ENCODE measurements at regions not wholly inside any gene's neighbourhood (a gene's known extent, or its start where the extent isn't known, plus 50 kb on each side); places are given as distances from the start of the nearest gene placed in this dataset.

DNA sequence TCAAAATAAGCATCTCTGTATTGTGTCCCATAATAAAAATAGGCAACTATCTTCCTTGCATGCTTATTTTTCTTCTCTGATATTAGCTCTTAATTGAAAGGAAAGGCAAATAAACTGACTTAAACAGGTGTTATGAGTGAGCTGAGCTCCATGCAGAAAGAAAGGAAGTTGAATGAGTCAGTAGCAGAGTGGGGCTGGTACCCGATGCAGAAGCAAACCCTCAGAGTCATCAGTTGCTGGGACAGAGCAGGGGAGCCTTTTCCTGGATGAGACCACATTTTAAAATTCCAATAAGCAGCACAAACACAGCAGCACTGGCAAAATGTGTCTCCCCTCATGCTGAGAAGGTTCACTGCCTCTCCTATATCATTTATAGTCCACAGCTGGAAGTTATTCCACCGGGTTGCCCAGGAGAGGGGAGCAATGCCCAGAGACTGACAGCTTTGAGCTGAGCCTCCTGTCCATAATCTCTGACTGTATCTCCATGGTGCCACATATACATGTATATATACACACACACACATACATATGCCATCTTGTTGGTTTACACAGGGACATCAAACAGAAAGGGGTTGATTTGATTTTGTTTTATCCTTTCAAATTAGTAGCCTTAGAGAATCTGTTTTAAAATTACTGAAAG, 274.3 kb upstream of the PPARGC1A start:
- no peak for DNase-seq (ENCODE audit: low spot score)

DNA sequence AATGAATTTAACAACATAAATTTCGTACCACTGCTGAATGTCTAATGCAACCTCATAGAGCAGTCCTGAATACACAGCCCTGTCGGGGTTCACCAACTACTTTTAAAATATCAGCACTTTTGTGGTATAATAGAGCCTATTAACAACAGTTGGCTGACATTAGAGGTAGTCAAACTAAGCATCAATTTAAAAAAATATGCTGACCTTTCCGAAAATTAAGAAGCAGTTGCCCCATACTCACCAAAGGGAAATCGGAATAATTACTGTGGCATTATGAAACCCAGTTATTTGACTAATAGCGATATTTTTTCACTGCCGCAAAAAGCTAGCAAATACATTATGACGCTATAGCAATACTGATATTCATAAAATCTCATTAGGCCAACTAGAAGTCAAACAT, 273.5 kb upstream of the PPARGC1A start:
- DNase-seq (ENCODE audit: low spot score), result no peak

DNA sequence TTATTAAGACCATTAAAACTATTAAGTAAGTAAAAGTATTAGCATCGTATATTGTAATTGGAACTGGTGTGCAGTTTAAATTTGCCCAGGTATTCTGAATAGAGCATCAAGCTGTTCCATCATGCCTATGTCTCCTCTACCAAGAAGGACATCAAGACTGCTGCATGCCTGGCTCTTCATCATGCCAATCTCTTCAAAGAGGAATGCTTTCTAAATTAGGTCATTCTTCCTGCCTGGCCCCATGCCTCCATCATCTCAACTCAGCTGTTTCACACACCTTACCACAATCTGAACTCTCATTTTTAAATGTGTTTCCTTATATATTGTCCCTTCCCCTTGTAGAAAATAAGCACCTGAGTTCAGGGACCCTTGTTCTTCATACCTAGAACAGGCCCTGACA, 270.5 kb upstream of the PPARGC1A start:
- no peak for DNase-seq (ENCODE audit: low spot score)

DNA sequence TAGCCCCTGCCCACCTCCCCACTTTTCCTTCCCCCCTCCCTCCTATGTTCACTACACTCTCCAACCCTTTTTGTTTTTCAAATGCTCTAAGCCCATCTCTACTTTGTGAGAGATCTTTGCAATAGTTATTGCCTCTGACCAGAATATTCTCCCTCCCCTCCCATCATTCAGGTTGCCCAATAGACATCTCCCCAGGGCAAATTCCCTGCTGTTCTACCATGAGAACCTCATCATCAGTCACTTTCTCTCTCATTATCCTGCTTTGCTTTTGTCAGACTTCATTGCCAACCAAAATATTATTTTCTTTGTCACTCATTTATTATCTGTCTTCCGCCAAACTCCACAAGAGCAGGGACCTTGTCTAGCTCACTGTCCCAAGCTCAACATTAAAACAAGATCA, 268.2 kb upstream of the PPARGC1A start:
- DNase-seq (ENCODE audit: low spot score), result no peak

DNA sequence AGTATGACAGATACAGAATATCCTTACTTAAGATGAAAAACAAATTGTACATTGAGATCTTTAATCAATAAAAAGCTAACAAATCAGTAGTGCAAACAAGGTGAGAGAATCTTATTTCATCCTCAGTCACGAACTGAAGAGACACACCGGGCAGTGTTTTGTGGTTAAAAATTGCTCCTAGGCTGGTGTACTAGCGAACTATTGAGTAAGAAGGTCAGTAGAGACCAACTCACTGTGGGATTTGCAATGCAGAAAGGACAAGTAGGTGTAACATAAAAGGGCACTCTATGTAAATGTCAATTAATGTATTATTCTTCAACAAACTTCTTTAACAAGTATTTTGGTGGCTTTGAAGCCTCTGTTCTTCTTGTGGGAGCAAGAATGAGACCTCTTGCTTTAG, 260.2 kb upstream of the PPARGC1A start:
- no peak for DNase-seq (ENCODE audit: low spot score)

DNA sequence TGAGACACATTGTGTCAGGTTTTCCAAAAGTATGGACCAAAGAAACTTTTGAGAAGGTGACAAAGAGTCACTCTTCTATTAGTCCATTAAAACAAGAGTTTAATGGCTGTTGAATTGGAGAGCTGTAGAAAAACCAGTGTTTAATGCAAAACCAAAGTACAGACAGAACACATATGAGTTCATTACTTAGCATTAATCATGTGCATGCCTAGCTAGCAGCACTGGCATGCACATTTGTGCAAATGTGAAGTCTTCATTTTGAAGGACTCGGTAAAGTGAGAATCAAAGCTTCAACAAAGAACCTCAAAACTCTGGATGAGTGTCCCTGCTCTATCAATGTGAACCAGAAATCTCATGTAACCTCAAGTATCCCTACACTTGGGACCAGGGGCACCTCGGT, 256.3 kb upstream of the PPARGC1A start:
- no peak for DNase-seq (ENCODE audit: low spot score)

DNA sequence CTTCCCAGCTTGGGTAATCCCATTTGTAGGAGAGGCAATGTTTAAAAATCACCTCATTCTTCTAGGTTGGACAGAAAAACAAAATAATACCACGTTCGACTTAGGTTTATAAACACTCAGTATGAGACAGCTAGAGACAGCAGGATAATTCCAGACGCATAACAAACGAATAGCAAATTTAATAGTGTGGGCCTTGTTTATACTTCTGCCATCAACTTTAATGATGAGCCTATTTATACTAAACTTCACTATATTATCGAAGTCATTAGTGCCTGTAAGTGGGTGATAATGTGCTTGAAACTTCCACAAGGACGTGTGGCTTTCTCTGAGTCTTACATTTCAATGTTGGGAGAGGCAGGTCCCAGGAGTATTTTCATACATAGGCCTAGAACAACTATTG, 255.7 kb upstream of the PPARGC1A start:
- no peak for DNase-seq (ENCODE audit: low spot score)

DNA sequence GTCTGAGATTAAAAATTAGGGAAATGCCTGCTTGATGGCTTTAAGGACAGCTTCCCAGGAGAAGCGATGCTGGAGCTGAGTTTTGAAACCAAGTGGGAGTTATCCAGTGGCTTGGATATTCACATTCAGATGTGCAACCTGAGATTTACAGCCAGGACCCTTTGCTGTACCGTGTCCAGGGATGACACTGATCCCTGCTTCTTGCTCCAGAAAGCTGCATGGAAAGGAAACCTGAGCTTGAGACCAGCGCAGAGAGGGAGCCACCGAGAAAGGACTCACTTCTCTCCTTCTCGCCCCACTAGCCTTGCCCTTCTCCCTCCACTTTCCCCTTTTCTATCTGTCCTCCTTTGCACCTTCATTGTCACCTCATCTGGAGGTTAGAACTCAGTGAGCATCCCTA, 254.5 kb upstream of the PPARGC1A start:
- no peak for DNase-seq (ENCODE audit: low spot score)

DNA sequence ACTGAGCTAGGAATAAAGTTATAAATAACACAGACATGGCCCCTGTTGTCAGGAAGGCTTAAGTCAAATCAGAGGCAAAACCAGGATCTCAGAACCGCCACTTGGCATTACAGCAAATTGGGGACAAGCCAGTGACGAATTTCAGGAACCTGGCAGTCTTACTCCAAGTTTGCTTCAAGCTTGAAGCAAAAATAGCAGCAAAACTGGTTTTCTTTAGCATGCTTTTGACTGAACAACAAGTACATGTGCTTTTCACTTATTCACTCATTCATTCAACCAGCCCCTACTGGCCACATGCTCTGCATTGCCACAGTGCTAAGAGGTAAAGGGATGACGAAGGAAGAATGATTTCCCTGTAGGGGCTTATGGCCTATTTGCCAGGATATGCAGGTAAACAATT, 253.9 kb upstream of the PPARGC1A start:
- no peak for DNase-seq (ENCODE audit: low spot score)

DNA sequence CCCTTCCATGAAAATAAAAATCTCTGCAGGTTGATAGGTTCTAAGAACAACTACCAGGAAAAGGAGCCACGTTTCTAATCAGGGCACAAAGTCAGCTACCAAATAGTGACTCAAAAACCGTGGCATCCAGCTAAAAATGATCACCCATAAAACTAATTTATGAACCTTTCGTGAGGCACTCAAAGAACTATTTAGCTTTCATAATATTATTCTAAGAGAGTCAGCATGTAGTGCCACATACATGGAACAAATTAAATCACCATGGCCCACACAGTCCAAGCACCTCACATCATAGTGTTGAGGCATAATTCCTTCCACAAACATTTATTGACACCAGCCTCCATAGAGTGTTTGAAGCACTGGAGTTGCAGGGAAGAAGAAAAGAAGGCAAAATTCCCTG, 252.0 kb upstream of the PPARGC1A start:
- peak; percentile 25 for DNase-seq (ENCODE audit: low spot score)

DNA sequence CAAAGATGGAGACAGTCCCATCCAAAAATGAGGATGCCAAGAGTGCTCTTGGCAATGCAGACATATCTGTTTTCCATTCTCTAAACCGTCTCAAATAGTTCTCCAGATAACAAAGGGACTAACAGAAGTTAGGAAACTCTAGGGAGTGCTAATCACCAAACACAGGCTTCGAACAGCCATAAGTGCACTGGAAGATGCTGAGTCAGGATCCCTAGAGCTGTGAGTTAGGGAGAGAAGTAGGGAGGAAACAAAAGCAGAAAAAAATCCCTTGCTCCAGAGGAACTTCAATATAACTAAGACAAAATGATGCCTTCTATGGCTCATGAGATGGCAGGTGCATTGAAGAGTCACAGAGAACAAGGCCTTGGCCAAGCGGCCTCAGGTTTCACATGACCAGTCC, 251.0 kb upstream of the PPARGC1A start:
- DNase-seq (ENCODE audit: low spot score), result no peak

DNA sequence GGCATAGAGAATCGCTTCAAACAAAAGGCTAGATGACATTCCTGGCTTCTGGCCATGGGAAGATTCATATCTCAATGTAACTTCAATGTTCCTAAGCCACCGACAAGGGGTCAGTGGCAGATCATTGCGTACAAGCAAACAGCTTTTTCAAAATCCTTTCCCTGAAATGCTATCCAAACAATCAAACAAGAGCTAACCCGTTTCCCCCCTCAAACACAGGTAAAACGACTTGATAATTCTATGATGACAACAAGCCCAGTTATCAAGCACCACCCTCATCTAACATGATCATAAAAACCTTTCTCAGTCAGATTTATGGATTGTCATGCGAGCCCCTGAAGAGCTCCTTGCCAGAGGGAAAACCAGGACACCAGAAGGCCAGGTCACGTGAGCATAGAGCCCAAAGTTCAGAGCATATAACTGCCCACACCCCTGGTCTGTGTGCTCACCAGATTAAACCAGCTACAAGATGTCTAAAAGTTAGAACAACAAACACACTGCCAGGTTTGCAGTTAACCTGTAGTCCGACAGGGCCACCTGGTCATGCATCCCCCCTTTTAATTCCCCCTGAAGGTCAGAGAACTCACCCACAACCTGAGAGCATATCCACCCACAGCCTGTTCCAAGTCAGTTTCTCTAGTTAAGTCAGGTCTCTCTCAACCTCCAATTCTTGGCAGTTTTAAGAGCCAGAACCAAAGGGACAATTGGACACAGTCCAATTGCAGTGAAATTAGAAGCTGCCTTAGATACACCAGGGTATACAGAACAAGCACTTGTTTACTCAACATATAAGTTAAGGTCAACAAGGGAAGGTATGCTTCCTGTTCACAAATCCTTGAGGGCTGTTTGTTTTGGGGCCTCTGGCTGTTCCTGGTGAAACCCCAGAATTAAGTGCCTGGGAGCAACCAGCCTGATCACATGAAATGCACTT, 248.1 kb upstream of the PPARGC1A start:
- DNase-seq (ENCODE audit: low spot score), result no peak

DNA sequence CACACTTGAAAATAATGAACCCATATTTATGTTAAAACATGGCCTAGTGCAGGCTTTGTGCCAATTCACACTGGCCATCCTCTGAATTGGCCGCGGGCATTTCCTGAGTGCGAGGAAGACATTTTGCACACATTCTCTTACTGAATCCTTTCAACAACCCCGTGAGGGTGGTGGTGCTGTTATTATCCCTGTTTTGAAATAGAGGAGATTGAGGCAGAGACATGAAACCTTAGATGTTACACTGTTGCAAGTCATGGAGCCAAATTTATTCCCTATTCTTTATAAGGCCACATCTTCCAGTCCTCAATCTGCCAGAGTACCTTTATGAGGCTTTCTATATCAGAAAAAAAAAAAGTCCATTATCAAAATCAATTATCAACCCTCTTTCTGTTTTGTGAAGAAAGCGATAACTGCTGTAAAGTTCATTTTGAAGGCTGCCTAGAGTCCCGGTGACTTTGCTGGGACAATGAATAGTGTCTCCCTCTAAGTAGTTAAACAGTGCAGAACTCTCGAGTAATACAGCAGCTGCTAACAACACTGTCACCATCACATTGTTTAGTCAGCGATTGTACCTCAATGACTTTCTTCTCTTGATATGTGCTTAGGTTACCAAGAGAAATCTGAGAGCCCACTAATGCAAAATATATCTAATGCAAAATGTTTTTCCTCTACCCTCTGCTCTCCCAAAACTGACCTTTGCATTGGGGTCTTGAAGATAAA, 242.3 kb upstream of the PPARGC1A start:
- DNase-seq (ENCODE audit: low spot score), result no peak

DNA sequence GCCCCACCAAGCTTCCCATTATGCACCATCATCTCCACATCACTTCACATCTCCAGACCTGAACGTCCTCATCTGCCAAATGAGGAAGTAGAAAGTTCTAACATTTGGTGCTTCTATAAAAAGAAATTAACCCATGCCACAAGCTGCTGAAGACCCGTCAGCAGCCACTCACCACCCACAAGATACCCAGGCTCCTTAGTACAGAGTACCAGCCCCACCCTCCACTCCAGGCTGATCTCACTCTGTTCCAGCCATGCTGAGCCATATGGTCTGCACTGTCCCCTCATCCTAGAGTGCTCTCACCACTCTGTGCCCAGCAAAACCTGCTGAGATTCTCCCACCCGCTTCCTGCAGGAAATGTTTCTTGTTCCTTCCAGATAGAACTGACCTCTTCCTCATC, 240.8 kb upstream of the PPARGC1A start:
- DNase-seq (ENCODE audit: low spot score), result no peak

DNA sequence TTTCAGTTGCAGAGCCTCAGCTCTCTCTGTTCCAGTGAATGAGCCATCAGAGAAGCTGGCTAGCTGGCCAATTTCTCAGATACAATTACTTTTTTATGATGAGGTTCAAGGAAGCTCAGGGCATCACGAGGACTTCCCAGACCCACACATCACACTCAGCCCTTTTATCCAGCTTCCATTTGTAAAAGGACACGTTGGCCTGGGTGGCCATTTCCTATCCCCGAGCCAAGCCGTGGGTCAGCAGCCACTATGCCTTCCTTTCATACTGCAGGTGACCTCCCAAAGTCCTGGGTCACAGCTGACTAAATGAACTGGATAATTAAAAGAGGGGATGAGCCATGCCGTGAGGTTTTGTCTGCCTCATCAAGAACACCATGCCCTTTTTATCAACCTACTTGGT, 236.9 kb upstream of the PPARGC1A start:
- DNase-seq (ENCODE audit: low spot score), result no peak

DNA sequence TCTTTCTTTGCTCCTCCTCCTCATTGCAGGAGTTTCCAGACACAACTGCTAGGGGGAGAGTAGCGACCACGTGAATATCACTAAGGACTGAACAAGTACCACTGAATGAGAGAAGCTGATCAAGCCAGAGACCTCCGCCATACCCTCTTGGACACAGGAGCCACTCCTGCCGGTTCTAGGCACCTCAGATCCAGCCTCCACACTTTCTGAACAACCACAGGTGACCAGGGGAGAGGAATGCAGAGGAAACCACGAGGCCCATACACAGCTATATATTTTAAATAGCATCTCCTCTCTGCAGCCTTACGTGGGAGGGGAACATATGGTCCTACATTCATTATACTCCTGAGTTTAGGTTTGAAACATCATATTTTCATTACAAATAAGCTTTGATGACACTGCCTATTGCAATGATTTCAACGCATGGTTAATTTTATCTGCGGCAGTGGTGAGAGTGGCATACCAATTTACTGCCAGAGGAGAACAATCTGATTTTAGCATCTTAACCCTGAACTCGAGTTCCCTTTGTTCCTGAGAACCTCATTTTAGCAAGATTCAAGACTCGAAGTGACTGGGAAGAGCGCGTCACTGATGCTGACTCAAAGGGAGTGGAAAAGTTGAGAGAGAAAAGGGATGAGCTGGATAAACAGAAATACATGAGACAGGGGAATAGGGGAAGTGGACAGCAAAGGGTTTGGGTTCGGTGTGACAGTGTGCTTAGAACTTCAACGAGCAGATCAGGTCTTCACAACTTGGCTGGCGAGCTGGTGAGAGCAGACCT, 231.7 kb upstream of the PPARGC1A start:
- DNase-seq (ENCODE audit: low spot score), result peak; percentile 24

DNA sequence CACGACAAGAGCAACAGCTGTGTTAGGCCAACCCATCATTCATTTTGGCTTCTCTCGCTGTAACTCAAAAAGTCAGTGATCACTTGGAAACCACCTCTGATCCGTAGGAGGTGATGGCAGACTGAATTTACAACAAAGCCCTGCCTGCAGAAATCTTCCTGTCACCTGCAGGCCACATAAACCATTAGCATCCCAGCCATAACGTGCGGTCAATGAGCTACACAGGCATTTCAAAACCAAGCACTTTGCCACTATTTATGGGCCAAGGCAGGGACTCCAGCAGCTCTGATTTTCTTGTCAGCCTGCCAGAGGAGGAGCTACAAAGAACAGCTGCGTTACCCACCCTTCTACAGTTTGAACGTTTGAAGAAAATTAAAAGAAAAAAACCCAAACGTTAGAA, 228.1 kb upstream of the PPARGC1A start:
- no peak for DNase-seq (ENCODE audit: low spot score)

DNA sequence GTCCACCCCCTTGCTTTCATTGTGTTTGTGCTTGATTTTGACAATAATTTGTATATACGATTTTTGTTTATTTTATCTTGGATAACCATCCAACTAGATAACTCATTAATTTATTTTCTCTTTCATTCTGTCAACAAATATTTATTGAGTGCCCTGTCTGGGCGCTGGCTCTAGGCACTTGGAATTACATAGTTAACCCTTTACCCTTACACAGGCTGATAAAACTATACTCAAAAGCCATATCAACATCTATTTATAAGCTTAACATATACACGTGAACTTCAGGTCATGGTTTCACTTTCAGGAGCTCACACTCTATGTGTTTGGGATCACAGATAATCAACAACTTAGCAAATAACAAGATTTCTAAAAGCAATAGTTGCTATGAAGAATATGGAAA, 226.3 kb upstream of the PPARGC1A start:
- DNase-seq (ENCODE audit: low spot score), result no peak

DNA sequence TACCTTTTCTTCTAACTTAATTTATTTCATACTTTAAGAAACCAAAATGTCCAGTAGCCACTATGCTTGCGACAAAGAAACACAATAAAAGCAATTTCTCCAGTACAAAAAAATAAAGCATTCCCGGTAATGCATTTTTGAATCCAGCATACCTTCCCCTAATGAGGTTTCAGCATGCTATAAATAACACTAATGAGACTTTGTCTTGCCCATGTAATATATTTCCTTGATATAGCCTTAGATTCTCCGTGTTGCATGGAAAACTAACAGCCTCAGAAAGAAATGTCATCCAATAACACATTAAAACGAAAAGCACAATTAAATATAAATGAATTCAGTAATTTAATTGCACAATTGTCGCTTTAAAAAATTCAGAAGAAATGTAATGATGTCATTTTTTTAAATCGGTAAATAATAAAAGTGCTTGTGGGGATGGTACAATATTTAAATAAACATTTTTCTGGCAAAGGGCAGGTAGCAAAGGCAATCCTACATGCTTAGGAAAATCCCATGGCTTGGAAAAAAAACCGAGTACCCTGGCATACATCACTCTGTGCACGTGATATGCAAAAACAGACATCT, 225.2 kb upstream of the PPARGC1A start:
- no peak for DNase-seq (ENCODE audit: low spot score)

DNA sequence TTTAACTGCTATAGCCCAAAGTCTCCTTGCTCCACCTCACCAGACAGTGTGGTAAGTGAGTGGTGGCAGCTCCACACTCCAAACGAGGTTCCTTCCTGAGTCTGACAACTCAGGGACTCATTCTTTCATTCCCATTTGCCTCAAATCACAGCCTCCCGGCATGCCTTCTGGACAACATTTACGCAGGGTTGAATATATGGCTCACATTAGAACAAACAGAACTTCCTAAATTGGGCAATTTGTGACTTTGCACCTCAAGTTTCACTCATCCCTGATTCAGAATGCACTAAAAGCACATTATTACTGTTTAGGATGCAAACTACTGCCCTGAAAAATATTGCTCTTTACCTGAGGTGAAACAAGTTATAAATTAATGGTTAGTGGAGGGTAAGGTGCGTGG, 224.6 kb upstream of the PPARGC1A start:
- DNase-seq (ENCODE audit: low spot score), result no peak

DNA sequence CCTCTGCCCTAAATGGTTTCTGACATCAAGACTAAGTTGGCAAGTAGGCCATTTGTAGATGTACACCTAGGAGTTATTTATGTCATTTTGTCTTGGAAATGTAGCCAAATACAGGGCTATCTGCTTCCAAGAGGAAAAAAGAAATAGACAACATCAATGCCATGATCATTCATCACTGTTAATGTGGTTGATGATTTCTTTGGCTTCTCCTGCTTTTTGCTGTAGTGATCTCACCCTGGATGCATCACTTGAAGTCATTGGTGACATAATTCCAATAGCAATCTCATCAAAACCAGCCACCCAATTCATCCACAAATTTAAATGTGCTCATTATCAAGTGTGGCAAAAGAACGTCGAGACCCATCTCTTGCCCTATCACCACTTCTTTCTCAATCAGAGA, 222.6 kb upstream of the PPARGC1A start:
- no peak for DNase-seq (ENCODE audit: low spot score)

DNA sequence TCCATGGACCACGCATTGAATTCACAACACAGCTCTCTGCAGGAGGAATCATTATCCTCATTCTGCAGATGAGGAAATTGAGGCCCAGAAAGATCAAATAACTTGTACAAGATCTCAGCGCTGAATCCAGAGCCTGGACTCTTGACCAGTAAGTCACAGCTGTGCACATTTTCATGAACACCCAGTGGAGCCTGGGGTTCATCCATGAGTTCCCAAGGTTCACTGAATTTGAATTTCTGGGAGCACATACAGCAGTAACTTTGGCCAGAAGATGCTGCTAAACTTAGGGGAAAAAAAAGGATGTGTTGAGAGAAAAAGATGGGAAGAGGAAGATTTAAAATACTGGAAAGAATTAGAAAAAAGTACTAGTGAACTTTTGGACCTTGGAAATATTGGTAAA, 218.7 kb upstream of the PPARGC1A start:
- no peak for DNase-seq (ENCODE audit: low spot score)

Data from AG20443 (cell line).